Uterus (tissue), 3 donors: ENCODE measurements at regions not wholly inside any gene's neighbourhood (a gene's known extent, or its start where the extent isn't known, plus 50 kb on each side); places are given as distances from the start of the nearest gene placed in this dataset.

Experiments used
- DNase-seq, 2 donors: peaks; one replicate each; pipeline ENCODE4 v3.0.0-alpha.2; 2019 to 2020
- H3K27ac ChIP-seq, 2 donors: fragments of 200-600 bp; sonication (generic); 1 replicate in 1 of 2; 2 replicates in 1 of 2; pipeline ENCODE4 v1.5.1; 2016 to 2018
- H3K27me3 ChIP-seq, 2 donors: fragments of 200-600 bp; sonication (generic); one replicate each; pipeline ENCODE4 v1.5.1; 2018 to 2019; ENCODE audit warnings: control low read depth in 1 of 2
- H3K36me3 ChIP-seq, 2 donors: fragments of 200-600 bp; sonication (generic); one replicate each; pipeline ENCODE4 v1.5.1; 2019; ENCODE audit warnings: control low read depth in 1 of 2
- H3K4me1 ChIP-seq, 2 donors: fragments of 200-600 bp; sonication (generic); one replicate each; pipeline ENCODE4 v1.5.1; 2018 to 2019; ENCODE audit warnings: control low read depth in 1 of 2
- H3K4me3 ChIP-seq, 2 donors: fragments of 200-600 bp; sonication (generic); 1 replicate in 1 of 2; 2 replicates in 1 of 2; pipeline ENCODE4 v1.5.1; 2018 to 2019; ENCODE audit warnings: mild to moderate bottlenecking in 1 of 2
- H3K9me3 ChIP-seq, 2 donors: fragments of 200-600 bp; sonication (generic); one replicate each; pipeline ENCODE4 v1.5.1; 2019; ENCODE audit warnings: control low read depth in 1 of 2
- POLR2A ChIP-seq, 2 donors: fragments of 450-650 bp; IDR thresholded peaks; one replicate each; pipeline ENCODE4 v1.6.1; 2016; ENCODE audit warnings: antibody characterized with exemption in 2 of 2, mild to moderate bottlenecking in 1 of 2, moderate library complexity in 1 of 2
- intact Hi-C: fragments of 100-400 bp; cut with DNase I; formaldehyde crosslinking; loops from one replicate; pipeline ENCODE4 v1.15.1; 2023; ENCODE audit warnings: low total_unique reads
- TF ChIP-seq, protein P1 (sequence below), 4 experiments: fragments of 200-600 bp in 2 of 4; fragments of 450-650 bp in 2 of 4; sonication (generic) in 2 of 4; IDR thresholded peaks; one replicate each; pipeline ENCODE4 v1.5.1; 2016 to 2019; ENCODE audit warnings: antibody characterized with exemption in 4 of 4, mild to moderate bottlenecking in 2 of 4, moderate library complexity in 1 of 4
- donor health status: DM: yes; HTN: yes; CAD: no.

DNA sequence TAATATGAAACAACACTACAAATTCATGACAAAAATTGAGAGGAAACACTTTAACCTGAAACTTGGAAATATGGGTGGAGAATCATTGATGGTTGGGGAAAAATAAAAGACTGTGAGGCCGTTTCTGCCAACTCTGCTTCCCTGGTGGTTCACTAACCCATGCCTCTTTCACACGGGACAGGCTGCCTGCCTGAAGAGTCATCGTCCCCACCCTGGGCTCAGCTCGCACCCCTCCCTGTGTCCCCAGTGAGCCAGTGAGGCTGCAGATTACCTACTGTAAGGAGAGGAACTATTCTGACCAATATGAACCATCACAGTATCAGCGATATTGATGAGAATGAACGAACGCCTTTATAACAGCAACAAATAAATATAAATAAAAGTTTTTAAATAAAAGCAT lies 357.8 kb upstream of the CDH20 start:
- H3K9me3 ChIP-seq: no peaks in the 10 kb centered on the region
- no peaks in the 10 kb centered on the region for H3K4me1 ChIP-seq
- no peak overlapping the region for H3K27ac ChIP-seq
- TF ChIP-seq POLR2A (IDR thresholded peaks at IDR 0.05): no peak
- TF ChIP-seq, protein P1, sequence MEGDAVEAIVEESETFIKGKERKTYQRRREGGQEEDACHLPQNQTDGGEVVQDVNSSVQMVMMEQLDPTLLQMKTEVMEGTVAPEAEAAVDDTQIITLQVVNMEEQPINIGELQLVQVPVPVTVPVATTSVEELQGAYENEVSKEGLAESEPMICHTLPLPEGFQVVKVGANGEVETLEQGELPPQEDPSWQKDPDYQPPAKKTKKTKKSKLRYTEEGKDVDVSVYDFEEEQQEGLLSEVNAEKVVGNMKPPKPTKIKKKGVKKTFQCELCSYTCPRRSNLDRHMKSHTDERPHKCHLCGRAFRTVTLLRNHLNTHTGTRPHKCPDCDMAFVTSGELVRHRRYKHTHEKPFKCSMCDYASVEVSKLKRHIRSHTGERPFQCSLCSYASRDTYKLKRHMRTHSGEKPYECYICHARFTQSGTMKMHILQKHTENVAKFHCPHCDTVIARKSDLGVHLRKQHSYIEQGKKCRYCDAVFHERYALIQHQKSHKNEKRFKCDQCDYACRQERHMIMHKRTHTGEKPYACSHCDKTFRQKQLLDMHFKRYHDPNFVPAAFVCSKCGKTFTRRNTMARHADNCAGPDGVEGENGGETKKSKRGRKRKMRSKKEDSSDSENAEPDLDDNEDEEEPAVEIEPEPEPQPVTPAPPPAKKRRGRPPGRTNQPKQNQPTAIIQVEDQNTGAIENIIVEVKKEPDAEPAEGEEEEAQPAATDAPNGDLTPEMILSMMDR (IDR thresholded peaks at IDR 0.05): no peak
- H3K27me3 ChIP-seq: no peaks in the 10 kb centered on the region
- H3K4me3 ChIP-seq: no peak overlapping the region
- DNase-seq: no peak
- H3K36me3 ChIP-seq: no peaks in the 10 kb centered on the region
- intact Hi-C loops: no loop called here

DNA sequence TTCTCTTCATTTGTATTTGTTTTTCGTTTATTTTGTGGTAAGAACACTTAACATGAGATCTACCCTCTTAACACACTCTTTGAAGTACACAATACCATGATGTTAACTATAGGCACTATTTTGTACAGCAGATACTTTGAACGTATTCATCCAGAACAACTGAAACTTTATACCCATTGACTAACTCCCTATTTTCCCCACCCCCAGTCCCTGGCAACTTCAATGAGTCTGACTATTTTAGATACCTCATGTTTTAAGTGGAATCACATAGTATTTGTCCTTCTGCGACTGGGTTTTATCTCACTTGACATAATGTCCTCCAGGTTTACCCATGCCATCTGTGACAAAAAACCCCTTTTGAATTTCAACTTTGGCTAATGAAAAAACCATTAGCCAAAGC lies 356.3 kb upstream of the CDH20 start:
- no peak overlapping the region for H3K4me3 ChIP-seq
- H3K27me3 ChIP-seq: no peaks in the 10 kb centered on the region
- no peak for TF ChIP-seq POLR2A (IDR thresholded peaks at IDR 0.05)
- TF ChIP-seq, protein P1 (IDR thresholded peaks at IDR 0.05): no peak
- intact Hi-C loops: no loop called here
- H3K9me3 ChIP-seq: no peaks in the 10 kb centered on the region
- H3K27ac ChIP-seq: no peak overlapping the region
- DNase-seq: no peak
- H3K4me1 ChIP-seq: no peaks in the 10 kb centered on the region
- H3K36me3 ChIP-seq: no peaks in the 10 kb centered on the region

DNA sequence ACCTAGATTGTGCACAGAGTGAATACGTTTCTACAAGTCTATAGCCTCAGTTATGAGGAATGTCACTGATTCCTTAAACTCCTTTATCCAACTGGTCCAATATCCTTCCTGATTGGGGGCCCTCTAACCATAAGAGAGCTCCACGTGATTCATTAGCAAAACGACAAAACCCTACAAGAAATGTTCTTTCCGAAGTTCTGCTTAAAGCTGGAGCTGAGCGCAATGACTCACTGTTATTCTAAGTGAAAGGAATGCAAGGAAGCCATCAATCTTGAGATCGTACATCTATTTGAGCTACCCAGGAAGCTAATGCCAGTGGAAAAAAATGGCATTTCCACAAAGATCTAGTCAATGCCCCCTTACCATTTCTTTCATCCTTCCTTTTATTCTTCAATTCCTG lies 354.9 kb upstream of the CDH20 start:
- H3K27me3 ChIP-seq: no peaks in the 10 kb centered on the region
- no peak overlapping the region for H3K27ac ChIP-seq
- H3K9me3 ChIP-seq: no peaks in the 10 kb centered on the region
- TF ChIP-seq POLR2A (IDR thresholded peaks at IDR 0.05): no peak
- TF ChIP-seq, protein P1 (IDR thresholded peaks at IDR 0.05): no peak
- no peaks in the 10 kb centered on the region for H3K4me1 ChIP-seq
- DNase-seq: no peak
- intact Hi-C loops: no loop called here
- H3K4me3 ChIP-seq: no peak overlapping the region
- no peaks in the 10 kb centered on the region for H3K36me3 ChIP-seq

DNA sequence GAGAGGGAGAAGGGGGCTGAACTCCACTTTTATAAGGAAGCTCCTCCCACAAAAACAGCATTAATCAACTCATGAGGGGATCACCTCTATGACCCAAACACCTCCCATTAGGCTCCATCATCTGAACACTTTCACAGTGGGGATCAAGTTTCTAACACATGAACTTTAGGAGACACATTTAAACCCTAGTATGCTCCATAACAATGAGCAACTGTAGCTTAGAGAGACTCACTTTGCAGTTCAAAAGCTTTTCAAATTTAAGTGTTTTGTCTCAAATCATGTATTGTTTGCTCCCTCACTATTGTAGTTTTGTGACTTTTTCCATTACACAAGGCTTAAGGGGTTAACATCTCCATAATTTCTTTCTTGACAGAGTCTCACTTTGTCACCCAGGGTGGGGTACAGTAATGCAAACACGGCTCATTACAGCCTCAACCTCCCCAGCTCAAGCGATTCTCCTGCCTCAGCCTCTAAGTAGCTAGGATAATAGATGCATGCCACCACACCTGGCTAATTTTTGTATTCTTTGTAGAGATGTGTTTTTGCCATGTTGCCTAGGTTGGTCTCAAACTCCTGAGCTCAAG lies 352.7 kb upstream of the CDH20 start:
- Histone ChIP-seq H3K4me3 (no peak overlapping the region), H3K27ac (no peak overlapping the region), H3K27me3 (no peaks in the 10 kb centered on the region), H3K36me3 (no peaks in the 10 kb centered on the region), H3K9me3 (no peaks in the 10 kb centered on the region), H3K4me1 (no peaks in the 10 kb centered on the region)
- no peak for DNase-seq
- TF ChIP-seq POLR2A (IDR thresholded peaks at IDR 0.05): no peak
- TF ChIP-seq, protein P1 (IDR thresholded peaks at IDR 0.05): no peak
- intact Hi-C loops: no loop called here

DNA sequence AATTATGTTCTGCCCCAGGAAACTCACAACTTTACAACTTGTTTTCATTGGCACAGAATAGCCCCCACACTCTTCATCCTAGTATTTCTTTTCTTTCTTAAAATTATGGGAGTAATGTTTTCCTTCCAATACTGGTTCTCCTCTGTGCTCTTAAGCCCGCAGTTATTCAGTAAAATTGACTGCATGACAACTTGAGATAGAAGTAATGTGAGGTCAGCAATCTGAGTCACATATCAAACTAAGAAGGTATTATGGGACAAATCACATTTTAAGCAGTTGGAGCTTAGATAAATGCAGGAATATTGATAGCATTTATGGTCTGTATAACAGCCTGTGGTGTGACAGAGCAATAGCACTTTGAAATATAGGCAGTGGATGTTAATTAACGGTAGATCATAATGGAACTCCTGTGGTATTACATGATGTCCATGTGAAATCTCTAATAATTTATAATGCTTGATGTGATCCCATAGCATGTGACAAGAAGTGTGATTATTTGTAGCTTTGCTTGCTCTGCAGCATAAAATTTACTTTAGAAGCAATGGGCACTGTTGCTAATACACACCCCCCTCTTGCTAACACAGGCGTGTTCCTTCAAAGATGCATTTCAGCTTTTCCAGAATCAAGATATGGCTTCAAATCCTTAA lies 351.4 kb upstream of the CDH20 start:
- intact Hi-C loops: no loop called here
- TF ChIP-seq POLR2A (IDR thresholded peaks at IDR 0.05): no peak
- TF ChIP-seq, protein P1 (IDR thresholded peaks at IDR 0.05): no peak

More for the DNA sequence above, 351.4 kb upstream of the CDH20 start:
- Histone ChIP-seq H3K27me3 (no peaks in the 10 kb centered on the region), H3K27ac (no peak overlapping the region), H3K4me1 (no peaks in the 10 kb centered on the region), H3K36me3 (no peaks in the 10 kb centered on the region), H3K4me3 (no peak overlapping the region), H3K9me3 (no peaks in the 10 kb centered on the region)
- no peak for DNase-seq
